Testis (tissue), 2 donors: ENCODE measurements at regions not wholly inside any gene's neighbourhood (a gene's known extent, or its start where the extent isn't known, plus 50 kb on each side); places are given as distances from the start of the nearest gene placed in this dataset.

Experiments used
- POLR2A ChIP-seq: fragments of 450-650 bp; IDR thresholded peaks from one replicate; pipeline ENCODE4 v1.6.1; 2017; ENCODE audit warnings: antibody characterized with exemption, mild to moderate bottlenecking, moderate library complexity
- TF ChIP-seq, protein P1 (sequence below), 3 experiments: fragments of 450-650 bp in 2 of 3; fragments of 200-600 bp in 1 of 3; sonication (generic) in 1 of 3; IDR thresholded peaks; one replicate each; pipeline ENCODE4 v1.5.1; 2016 to 2019; ENCODE audit warnings: antibody characterized with exemption in 3 of 3, mild to moderate bottlenecking in 2 of 3, moderate library complexity in 1 of 3

DNA sequence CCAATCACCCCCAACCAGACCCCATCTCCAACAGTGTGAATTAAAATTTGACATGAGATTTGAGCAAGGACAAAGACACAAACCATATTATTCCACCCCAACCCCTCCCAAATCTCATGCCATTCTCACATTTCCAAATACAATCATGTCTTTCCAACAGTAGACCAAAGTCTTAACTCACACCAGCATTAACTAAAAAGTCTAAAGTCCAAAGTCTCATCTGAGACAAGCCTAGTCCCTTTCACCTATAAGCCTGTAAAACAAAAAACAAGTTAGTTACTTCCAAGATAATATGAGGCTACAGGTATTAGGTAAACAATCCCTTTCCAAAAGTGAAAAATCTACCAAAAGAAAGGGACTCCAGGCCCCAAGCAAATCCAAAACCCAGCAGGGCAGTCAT, 140.6 kb upstream of the NR4A3 start:
- TF ChIP-seq, protein P1, sequence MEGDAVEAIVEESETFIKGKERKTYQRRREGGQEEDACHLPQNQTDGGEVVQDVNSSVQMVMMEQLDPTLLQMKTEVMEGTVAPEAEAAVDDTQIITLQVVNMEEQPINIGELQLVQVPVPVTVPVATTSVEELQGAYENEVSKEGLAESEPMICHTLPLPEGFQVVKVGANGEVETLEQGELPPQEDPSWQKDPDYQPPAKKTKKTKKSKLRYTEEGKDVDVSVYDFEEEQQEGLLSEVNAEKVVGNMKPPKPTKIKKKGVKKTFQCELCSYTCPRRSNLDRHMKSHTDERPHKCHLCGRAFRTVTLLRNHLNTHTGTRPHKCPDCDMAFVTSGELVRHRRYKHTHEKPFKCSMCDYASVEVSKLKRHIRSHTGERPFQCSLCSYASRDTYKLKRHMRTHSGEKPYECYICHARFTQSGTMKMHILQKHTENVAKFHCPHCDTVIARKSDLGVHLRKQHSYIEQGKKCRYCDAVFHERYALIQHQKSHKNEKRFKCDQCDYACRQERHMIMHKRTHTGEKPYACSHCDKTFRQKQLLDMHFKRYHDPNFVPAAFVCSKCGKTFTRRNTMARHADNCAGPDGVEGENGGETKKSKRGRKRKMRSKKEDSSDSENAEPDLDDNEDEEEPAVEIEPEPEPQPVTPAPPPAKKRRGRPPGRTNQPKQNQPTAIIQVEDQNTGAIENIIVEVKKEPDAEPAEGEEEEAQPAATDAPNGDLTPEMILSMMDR (IDR thresholded peaks at IDR 0.05) = no peak
- TF ChIP-seq POLR2A = no peak
